Embryonic facial prominence (tissue), 1 donor: ENCODE measurements at regions not wholly inside any gene's neighbourhood (a gene's known extent, or its start where the extent isn't known, plus 50 kb on each side); places are given as distances from the start of the nearest gene placed in this dataset.
A peak's percentile ranks its signal among the peaks of the same experiment; 100 is the strongest.
"Not testable (repeated sequence)": the region's sequence is repeated elsewhere in the genome, so short reads cannot be mapped to it uniquely, and the experiment has no call there.

Experiments
- DNase-seq: peaks from one replicate; pipeline ENCODE4 v3.0.0-alpha.2; 2016; ENCODE audit errors: extremely low spot score

GRCh38 chr4:141849778-141850177, 213.4 kb downstream of the IL15 start:
- no peak for DNase-seq

GRCh38 chr4:141851246-141851891, 215.0 kb downstream of the IL15 start:
- no peak for DNase-seq

- no peak for DNase-seq
Measured at GRCh38 chr4:141853091-141853764, 216.8 kb downstream of the IL15 start.

GRCh38 chr4:141858437-141858836, 222.1 kb downstream of the IL15 start:
- DNase-seq, result no peak

GRCh38 chr4:141860974-141861373, 224.6 kb downstream of the IL15 start:
- DNase-seq, result no peak

GRCh38 chr4:141870152-141870551, 233.8 kb downstream of the IL15 start:
- no peak for DNase-seq

GRCh38 chr4:141871086-141871770, 234.8 kb downstream of the IL15 start:
- no peak for DNase-seq

- DNase-seq, result not testable (repeated sequence)
Measured at GRCh38 chr4:141882650-141883049, 246.3 kb downstream of the IL15 start.

GRCh38 chr4:141884070-141884469, 247.7 kb downstream of the IL15 start:
- DNase-seq, result no peak

- no peak for DNase-seq
Measured at GRCh38 chr4:141885112-141885511, 248.7 kb downstream of the IL15 start.

- no peak for DNase-seq
Measured at GRCh38 chr4:141890279-141890678, 253.9 kb downstream of the IL15 start.

- no peak for DNase-seq
Measured at GRCh38 chr4:141891260-141892120, 255.1 kb downstream of the IL15 start.

- no peak for DNase-seq
Measured at GRCh38 chr4:141896687-141897086, 260.3 kb downstream of the IL15 start.

GRCh38 chr4:141898346-141898745, 262.0 kb downstream of the IL15 start:
- DNase-seq, result no peak

GRCh38 chr4:141899103-141899502, 262.7 kb downstream of the IL15 start:
- DNase-seq, result no peak

- no peak for DNase-seq
Measured at GRCh38 chr4:141899541-141899940, 263.2 kb downstream of the IL15 start.

GRCh38 chr4:141900856-141901255, 264.5 kb downstream of the IL15 start:
- DNase-seq, result no peak

GRCh38 chr4:141905751-141906150, 269.4 kb downstream of the IL15 start:
- DNase-seq, result no peak

- peak; percentile 16 for DNase-seq
Measured at GRCh38 chr4:141909541-141909940, 273.2 kb downstream of the IL15 start.

GRCh38 chr4:141912831-141913230, 276.4 kb downstream of the IL15 start:
- DNase-seq, result no peak

- no peak for DNase-seq
Measured at GRCh38 chr4:141913928-141914327, 277.5 kb downstream of the IL15 start.

- no peak for DNase-seq
Measured at GRCh38 chr4:141914746-141915145, 278.4 kb downstream of the IL15 start.
